GM19324 (cell line): ENCODE measurements at regions not wholly inside any gene's neighbourhood (a gene's known extent, or its start where the extent isn't known, plus 50 kb on each side); places are given as distances from the start of the nearest gene placed in this dataset.

ENCODE experiments used
- ATAC-seq: cut with Tn5 transposase; IDR thresholded peaks from one replicate; pipeline ENCODE4 v1.9.1; 2021; ENCODE audit warnings: mild to moderate bottlenecking, moderate library complexity; ENCODE audit not compliant: unreplicated experiment, low FRiP score

DNA sequence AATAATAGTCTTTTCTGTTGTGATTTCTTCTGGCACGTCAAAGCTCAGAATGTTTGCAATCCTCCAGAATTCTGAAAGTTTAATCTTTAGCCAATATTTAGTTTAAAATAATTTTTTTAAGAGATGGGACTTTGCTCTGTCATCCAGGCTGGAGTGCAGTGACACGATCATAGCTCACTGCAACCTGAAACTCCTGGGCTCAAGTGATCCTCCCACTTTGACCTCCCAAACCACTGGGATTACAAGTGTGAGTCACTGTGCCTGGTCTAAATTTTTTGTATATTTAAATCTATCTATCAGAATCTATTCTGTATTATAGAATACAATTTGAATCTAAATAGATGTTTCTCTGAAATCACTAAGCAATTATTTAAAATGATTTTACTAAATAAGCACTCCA, 572.7 kb downstream of the VRK1 start:
- ATAC-seq = no peak

DNA sequence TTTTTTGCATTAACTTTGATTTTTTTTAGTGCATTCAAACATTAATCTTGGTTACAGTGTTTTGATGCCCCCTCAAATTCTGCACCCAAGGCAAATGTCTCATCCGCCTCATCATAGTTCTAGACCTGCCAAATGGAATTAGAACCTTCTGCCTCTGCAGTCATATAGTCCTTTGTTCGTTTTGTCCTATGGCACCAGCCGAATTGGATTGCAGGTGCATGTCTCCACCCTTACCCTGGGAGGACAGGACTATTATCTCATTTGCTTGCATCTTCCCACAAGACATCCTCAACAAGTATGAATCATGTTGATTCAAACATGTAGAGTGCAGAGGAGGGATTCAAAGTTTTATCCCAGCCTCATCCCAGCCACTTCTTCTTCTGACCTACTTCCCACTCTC, 579.1 kb downstream of the VRK1 start:
- no peak for ATAC-seq

DNA sequence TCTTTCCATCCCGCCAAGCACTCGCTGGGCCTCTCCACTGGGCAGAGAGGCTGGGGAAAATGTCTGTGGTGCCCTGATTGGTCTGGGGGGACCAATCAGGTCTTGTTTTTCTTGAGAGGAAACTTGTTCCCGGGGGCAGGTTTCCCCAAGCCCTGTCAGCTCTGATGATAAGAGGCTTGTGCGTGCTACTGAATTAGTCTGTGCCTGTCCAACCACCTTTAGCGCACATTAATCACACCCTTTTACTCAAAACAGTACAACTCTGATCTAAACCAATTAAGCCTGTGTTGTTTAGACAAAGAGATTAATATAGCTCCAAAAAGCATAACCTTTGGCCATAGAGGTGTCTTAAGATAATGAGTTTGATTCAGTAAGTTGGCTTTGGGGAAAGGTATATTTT, 580.4 kb downstream of the VRK1 start:
- ATAC-seq = no peak

DNA sequence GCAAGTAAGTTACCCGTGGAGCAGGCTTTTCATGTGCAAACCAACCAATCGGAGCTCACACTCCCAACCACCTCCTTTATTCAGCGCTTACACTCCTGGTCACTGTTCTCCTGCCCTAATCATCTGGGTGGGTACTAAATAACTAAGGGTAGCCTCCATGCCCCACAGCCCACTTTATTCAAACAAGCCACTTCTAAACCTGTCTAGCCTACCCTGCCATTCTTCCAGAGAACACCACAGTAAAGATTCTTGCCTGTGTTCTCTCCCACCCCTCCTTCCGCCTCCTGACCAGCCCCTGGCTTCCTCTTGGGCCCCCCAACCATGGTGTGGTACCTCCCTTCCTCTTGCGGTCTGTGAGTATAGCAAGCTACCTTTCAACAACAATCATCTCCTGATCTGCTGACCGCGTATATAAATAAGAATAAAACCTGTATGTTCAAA, 581.9 kb downstream of the VRK1 start:
- no peak for ATAC-seq

DNA sequence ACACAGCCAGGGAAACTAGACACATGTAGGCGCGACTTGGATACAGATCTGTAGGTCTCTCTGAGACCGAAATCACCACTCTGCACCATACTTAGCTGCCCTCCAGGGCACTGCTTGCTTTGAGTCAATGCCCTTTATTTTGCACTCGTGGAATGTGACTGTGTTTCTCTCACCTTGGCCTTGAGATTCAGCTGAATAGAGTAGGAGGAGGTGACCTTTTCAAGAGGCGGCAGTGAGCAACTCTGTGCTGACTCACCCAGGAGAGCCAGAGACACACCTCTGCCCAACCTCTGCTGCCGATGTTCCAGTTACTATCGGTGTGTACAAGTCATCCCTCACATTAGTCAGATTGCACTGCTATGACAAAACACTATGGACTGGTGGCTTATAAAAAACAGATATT, 583.4 kb downstream of the VRK1 start:
- ATAC-seq = no peak

DNA sequence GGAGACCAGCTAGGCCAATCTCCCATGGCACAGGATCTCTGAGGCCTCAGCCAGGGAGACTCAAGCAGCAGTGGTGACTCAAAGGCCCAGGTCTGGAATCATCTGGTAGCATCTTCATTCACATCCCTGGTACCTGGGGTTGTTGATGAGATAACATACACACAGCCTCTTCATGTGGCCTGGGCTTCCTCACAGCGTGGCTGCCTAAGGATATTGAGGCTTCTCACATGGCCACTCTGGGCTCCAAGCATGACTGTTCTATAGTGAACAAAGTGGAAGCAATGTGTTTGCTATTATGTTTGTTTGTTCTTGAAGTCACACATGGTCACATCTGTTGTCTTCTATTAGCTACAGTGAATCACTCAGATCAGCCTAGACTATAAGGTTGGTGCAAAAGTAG, 584.1 kb downstream of the VRK1 start:
- ATAC-seq = no peak

DNA sequence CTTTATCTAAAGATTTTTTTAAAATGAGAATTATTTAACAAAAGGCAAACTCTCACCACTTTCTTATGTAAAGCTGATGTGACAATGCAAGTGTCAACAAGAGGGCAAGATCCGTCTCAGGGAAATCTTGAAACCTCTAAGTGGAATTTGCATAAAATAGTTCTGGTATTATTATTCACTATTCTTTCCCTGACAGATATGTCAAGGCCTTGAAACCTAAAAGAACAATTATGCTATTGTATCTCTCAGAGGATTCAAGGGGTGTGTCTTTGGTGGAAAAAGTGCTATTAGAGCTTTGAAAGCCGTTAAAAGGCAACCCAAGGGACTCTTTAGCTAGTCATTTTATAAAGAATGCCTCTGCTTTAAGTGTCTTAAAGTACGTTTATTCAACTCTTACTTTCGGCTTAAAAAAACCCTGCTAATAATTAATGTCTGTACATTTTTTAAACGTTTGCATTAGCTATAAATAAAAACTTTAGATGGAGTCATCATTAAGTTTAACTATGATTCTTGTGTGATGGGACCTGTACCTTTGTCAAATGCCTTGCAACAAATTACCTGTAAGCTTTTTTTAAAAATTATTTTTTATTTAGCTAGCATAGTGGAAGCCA, 585.5 kb downstream of the VRK1 start:
- ATAC-seq = no peak

DNA sequence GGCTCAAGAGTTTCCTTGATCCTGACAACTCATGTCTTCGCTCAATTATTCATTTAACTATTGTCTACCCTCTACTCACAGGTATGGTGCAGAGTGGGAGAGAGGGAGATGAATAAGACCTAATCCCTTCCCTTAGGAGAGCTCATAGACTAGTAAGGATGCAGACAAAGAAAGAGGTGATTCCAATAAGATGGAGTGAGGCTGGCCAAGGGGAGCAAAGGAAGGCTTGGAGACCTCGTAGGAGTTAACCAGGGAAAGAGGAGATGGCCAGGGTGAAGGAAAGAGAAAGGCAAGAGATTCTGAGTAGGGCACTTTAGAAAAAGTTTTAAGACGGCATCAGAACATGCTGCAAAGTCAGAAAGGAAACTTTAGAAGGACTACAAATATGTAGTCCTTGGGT, 588.5 kb downstream of the VRK1 start:
- no peak for ATAC-seq

DNA sequence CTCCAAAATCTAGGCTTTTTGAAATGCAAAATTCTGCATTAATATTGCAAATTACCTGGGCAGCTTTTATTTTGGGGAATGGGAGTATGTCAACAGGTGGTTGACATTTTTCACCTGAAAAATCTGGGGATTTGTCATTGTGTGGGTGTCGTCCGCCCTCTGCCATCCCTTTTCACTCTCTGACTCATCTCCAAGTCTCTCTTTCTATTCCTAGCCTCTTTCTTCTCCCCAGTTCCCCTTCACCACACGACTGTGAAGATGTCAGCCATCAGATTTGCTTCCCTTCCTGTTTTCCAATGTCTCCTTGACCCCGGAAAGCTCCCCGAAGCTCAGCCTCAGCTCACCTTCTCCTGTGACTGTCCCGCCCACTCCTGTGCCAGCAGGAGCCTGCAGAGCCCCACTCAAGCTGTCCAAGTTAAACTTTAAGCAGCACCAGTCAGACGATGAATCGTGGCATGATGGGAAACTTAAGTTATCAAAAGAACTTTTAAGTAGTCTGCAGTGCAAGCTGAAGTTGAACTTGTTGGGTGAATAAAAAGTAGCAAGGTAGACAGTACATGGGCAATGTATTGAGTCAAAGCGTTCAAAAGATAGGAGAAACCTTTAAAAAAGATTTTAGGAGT, 590.2 kb downstream of the VRK1 start:
- no peak for ATAC-seq

DNA sequence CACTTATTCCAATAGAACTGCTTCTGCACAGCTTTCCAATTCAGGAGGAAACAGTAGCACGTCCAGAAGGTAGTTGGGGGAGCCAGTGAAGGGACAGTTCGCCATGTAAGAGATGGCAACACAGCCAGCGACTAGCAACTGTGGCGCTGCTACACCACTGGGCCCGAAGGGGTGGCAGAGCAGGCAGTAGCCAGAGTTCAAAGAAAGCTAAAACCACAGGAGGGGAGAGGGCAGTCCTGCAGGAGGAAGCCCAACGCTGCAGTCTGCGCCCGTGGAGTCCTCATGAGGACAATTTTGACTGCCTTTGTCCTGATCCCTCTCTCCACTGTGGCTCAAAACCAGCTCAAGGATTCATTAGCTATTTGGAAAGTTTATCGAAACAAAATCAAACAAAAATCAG, 591.2 kb downstream of the VRK1 start:
- ATAC-seq = no peak

DNA sequence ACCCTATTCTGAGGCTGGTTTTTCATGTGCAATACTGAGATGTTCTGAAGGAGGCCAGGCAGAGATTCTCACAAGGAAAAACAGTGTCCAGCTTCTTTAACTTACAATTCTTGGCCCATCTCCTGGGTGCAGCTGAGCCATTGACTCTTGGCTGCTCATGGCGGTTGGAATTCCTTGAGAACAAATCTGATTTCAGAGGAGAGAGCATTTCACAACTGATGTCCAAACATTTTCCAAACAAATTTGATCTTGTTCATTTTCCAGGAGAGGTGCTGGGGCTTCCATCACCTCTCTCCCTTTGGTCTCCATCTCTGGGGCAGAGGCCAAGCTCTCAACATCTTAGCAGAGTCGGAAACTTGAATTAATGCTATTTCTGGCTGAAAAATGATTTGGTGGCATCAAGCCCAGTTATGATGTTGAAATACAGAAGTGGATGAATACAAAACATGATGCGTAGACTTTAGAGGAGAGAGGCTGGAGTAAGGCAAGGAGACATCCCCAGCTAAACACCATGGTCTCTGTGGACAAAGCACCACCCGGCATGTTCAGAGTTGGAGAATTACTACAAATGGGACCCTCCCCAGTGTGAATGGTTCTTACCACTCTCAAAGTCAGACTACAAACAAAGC, 593.0 kb downstream of the VRK1 start:
- ATAC-seq = no peak

DNA sequence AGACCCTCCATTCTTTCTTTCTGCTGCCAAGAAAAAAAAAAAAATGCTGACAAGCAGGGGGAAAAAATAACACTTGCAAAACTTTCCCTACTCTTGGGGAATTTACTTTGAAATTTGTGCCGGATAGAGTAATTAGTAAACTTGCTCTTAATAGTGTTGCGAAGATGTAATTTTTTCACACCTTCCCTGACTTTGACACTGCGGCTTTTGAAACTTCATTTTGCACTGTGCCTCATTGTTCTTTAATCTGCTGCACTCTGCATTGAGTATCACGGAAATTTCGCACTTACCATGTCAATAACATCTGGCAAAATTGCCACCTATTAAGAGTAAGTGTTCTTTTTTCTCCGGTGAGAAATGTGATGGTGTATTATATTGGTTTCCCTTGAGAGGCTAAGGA, 596.1 kb downstream of the VRK1 start:
- ATAC-seq = no peak

DNA sequence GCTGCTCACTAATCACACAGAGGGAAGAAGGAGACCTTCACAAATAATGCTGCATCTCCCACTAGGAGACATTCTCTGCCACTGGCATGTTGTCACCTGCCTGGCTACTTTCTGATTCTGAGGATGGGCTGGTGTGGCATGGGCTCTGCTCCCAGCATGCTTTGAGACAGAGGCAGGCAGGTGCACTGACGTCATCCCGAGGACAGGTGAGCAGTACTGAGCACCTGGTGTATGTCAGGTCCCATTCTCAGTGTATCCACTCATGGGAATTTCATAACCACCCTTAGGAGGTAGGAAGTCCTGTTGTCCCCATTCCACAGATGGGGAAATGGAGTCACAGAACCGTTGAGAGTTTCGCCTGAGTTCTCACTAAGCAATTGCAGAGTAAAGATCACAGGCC, 597.9 kb downstream of the VRK1 start:
- no peak for ATAC-seq

DNA sequence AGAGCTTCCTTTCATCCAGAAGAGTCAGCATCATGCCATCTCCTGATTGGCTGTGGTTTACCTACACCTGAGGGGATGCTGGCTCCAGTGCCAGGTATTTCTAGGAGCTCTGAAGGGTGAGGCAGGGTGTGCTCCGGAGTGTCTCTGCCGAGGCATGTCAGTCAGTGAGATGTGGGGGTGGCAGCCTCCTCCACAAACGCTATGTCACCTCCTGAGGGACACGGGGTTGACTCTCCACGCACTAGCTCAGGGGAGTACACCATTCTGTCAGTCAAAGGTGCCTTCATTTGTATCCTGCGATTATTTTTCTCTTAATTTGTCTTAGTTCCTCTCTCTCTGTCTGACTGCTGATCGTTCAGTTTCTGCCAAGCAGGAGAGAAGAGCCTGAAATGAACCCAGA, 604.5 kb downstream of the VRK1 start:
- no peak for ATAC-seq

DNA sequence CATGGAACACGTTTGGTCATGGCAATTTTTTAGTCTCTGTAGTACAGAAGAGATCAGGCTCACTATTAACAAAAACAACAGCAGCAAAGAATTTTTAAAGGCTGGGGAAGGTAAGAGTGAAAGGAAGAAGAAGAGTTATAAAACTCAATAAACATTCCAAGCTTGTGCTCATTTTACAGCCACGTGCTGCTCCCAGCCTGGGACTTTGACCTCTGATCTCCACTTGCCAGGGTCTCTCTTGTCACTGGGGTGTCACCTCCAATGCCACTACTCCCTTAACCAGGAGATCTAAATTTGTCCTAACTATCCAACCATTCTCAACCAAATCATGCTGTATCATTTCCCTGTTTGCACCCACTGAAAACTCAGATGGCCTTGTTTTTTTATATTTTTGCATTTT, 605.1 kb downstream of the VRK1 start:
- ATAC-seq = no peak

DNA sequence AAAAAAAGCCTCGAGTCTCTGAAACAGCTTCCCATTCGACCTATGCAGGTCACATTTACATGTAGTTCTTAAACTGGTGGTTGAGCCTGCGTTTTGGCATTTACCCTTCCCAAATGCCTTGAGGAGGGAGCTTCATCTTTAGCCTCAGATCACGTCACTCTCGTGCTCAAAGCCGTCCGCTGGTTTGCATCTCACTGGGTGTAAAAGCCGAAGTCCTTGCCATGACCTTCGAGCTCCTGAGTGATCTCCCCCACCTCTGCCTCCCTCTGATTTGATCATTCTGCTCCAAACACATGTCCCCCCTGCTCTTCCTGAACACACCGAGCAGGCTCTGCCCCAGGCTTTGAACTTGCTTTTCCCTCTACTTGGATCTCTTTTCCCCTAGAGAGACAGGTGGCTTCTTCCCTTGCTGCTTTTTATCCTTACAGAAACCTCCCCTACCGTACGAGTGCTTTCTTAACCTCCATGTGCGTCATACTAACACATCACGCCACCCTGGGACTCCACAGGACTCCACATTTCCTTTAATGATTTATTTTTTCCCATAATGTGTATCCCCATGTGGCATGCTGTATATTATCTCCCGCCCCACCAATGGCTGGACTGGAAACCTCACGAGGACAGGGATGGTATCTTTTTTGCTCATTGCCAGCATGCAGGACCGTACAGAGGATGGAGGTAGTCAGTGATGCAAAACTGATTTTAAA, 610.7 kb downstream of the VRK1 start:
- ATAC-seq = no peak

DNA sequence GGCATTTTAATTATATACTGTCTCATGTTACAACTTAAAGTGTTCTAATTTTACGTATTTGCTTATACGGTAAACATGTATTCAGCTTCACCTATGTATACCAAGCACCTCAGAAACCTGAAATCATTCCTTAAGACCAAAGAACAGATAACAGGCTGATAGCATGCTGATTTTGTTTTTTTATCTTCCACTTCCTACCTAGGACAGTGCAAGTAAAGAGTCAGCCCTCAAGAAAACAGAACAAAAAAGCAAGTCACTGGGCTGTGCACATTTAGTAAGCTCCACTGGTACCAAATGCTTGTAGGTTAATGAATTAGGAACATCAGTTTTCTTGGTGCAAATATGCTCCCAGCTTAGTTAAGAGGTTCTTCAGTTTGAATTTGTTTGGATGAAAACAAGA, 611.3 kb downstream of the VRK1 start:
- ATAC-seq = no peak

DNA sequence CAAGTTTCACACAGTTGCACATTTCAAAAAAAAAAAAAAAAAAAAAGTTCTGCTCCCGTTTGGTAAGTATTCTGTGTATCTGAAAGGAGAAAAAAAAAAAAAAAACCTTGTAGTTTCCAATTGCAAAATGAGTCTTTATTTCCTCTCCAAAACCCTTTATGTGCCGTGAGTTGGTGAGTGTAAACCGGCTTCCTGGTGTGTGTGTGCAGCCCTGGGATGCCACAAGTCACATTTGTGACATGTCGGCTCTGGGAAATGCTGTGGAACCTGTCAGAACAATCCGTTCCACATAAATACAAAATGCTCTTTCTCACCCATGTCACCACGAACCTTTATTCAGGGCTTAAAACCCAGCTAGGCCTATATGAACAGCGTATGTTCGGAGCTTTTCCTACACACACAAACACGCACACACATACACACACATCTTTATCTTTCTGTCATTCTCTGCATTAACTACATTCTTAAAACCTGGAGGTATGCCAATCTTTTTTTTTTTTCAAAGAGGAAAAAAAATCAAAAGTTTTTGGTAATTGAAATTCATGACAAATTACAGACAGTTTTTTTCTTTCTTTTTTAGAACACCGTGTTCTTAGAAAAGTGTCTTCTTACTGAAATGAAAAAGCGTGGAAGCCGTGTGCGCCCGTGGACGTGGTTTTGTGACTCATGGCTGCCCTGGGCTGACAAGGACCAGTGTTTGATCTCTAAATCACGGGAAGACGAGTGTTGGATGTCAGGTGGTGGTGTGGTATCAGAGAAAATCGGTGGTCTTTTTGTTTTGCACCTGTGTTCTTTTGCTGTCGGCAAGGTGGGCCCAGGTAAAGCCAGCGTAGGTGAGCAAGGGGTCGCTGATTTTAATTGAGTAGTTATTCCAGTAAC, 612.0 kb downstream of the VRK1 start:
- ATAC-seq = no peak

DNA sequence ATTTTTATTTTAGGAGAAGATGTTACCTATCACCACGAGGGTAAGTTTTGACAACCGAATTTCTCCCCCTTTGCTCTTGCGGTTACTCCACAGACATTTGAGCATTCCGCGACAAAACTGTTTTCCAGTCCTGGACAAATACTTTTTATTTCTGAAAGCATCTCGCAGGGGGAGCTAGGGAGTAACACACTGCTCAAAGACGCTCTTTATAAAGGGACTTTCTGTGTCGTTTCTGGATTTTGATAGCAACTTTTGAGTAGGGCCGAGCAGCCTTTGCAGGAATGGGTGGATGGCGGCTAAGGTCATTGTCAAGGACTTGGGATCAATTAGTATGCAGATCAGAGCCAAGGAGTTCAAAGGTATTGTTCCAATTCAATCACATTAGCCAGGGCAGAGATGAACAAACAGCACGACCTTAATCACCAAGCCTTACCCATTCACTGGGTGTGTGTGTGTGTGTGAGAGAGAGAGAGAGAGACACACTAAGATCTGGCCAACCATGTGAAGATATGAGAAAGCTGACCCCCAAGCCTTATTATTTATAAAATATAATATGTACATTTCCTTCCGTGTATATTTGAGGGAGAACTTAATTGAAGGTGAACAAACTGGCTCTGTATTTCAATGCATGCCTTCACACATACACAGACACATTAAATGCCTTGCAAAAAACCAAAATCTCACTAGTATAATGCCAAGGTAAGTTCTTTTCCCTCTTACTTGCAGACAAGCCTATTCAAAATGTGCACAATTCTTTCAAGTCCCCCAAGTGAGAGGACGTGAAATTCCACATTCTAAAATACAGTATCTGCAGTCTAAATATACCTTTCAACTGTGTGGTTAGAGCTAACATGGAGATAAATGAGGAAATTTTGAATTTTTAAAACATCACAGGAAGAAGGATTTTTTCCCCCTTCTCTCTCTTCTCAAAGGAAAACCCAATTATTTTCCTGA, 613.8 kb downstream of the VRK1 start:
- ATAC-seq = no peak
